ENCODE measurements at regions not wholly inside any gene's neighbourhood (a gene's known extent, or its start where the extent isn't known, plus 50 kb on each side); places are given as distances from the start of the nearest gene placed in this dataset.

DNA sequence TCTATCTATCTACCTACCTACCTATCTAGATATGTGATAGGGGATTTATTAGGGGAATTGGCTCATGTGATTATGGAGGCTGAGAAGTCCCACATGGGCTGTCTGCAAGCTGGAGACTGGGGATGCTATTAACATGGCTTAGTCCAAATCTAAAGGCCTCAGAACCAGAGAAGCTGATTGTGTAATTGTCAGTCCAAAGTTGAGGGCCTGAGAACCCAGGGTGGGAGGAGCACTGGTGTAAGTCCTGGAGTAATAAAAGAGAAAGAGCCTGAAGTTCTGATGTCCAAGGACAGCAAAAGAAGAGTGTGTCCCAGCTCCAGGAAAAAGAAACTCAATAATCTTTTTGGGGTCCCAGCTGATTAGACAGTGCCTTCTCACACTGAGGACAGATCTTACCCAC, 98.5 kb upstream of the SEL1L start:
- H3K4me1 ChIP-seq: no peaks in the 10 kb centered on the region
- no peaks in the 10 kb centered on the region for H3K9me3 ChIP-seq
- TF ChIP-seq, protein P1, sequence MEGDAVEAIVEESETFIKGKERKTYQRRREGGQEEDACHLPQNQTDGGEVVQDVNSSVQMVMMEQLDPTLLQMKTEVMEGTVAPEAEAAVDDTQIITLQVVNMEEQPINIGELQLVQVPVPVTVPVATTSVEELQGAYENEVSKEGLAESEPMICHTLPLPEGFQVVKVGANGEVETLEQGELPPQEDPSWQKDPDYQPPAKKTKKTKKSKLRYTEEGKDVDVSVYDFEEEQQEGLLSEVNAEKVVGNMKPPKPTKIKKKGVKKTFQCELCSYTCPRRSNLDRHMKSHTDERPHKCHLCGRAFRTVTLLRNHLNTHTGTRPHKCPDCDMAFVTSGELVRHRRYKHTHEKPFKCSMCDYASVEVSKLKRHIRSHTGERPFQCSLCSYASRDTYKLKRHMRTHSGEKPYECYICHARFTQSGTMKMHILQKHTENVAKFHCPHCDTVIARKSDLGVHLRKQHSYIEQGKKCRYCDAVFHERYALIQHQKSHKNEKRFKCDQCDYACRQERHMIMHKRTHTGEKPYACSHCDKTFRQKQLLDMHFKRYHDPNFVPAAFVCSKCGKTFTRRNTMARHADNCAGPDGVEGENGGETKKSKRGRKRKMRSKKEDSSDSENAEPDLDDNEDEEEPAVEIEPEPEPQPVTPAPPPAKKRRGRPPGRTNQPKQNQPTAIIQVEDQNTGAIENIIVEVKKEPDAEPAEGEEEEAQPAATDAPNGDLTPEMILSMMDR (IDR thresholded peaks at IDR 0.05): no peak
- TF ChIP-seq POLR2A (IDR thresholded peaks at IDR 0.05): no peak
- no peaks in the 10 kb centered on the region for H3K36me3 ChIP-seq
- intact Hi-C loops (cut with DNase I): no loop called here
- H3K4me3 ChIP-seq (replicated peaks in 1 of 3): no peak overlapping the region
- no peak overlapping the region for H3K27ac ChIP-seq
- no peak for DNase-seq
- no peaks in the 10 kb centered on the region for H3K27me3 ChIP-seq

DNA sequence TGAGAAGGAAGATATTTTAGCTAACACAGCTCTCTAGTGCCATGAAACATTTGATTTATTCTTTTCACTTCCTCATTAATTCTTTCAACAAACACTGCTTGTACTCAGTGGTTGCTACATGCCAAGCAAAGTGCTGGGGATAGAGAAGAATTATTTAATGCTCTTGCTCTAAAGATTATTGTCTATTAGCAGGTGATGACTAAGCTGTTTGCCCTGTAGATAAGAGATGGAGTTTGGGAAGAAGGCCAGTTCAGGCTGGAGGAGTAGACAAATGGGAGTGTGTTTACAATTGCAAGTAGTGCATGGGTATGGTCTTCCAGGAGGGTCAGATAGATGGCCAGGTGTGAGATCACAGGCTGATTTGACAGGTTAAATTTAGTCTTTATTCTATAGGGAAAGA, 99.8 kb upstream of the SEL1L start:
- TF ChIP-seq, protein P1 (IDR thresholded peaks at IDR 0.05): no peak
- TF ChIP-seq POLR2A (IDR thresholded peaks at IDR 0.05): no peak
- H3K36me3 ChIP-seq: no peaks in the 10 kb centered on the region
- H3K27ac ChIP-seq: no peak overlapping the region
- intact Hi-C loops (cut with DNase I): no loop called here
- DNase-seq: no peak
- H3K27me3 ChIP-seq: no peaks in the 10 kb centered on the region
- H3K9me3 ChIP-seq: no peaks in the 10 kb centered on the region
- H3K4me3 ChIP-seq (replicated peaks in 1 of 3): no peak overlapping the region
- no peaks in the 10 kb centered on the region for H3K4me1 ChIP-seq

DNA sequence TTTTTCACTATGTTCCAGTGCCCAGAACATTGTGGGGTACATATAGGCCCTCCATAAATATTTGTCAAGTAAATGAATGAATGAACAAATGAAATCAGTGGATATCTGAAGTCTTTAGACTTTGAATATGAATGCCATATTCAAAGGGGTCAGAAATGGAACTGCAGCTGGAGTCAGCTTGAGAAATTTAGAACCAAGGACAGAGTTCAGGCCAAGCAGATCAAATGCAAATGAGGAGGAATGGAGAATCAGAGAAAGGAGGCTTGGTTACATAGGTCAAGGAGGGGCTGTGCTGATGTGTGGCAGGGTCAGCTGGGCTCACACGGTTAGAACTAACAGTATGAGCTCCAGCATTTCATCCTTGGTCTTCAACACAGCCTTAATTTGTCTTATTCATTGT, 104.0 kb upstream of the SEL1L start:
- DNase-seq: no peak
- H3K36me3 ChIP-seq: no peaks in the 10 kb centered on the region
- no peak overlapping the region for H3K27ac ChIP-seq
- 39 to 79% methylated on average over 1 of the region's 1 CpG for WGBS, 2 donors
- intact Hi-C loops (cut with DNase I): no loop called here
- H3K27me3 ChIP-seq: no peaks in the 10 kb centered on the region
- H3K9me3 ChIP-seq: no peaks in the 10 kb centered on the region
- no peak for TF ChIP-seq POLR2A (IDR thresholded peaks at IDR 0.05)
- TF ChIP-seq, protein P1 (IDR thresholded peaks at IDR 0.05): no peak
- no peaks in the 10 kb centered on the region for H3K4me1 ChIP-seq
- H3K4me3 ChIP-seq (replicated peaks in 1 of 3): no peak overlapping the region

DNA sequence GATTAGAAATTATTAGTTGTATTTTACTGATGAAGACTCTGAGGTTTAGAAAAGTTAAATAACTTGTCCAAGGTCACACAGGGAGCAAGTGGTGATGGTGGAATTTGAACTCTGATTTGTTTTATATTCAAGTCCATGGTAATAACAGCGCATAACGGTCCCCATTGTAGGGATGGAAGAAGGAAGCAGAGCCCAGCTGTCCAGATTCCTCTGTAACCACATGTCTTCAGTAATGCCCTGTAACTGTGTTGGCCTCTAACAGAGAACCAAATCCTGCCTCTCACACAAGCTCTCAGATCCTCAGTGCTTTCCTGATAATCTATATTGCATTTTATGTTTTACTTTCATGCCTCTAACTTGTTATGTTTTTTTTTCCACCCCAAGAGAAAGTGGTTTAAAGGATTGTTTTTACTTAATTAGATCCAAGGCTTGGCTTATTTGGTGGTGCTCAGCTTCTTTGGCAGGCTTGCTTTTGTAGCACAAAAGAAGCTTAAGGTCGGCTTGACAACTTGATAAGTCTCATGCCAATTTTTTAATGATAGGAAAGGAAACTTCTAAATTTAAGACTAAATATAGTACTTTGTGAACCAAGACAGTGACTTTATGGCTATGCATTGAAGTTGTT, 105.1 kb upstream of the SEL1L start:
- H3K27me3 ChIP-seq: no peaks in the 10 kb centered on the region
- intact Hi-C loops (cut with DNase I): no loop called here
- H3K9me3 ChIP-seq: no peaks in the 10 kb centered on the region
- H3K4me3 ChIP-seq (replicated peaks in 1 of 3): no peak overlapping the region
- WGBS, 2 donors: 74% methylated on average over 3 of the region's 3 CpGs
- no peak for DNase-seq
- H3K36me3 ChIP-seq: no peaks in the 10 kb centered on the region
- TF ChIP-seq, protein P1 (IDR thresholded peaks at IDR 0.05): no peak
- TF ChIP-seq POLR2A (IDR thresholded peaks at IDR 0.05): no peak
- no peaks in the 10 kb centered on the region for H3K4me1 ChIP-seq
- no peak overlapping the region for H3K27ac ChIP-seq

DNA sequence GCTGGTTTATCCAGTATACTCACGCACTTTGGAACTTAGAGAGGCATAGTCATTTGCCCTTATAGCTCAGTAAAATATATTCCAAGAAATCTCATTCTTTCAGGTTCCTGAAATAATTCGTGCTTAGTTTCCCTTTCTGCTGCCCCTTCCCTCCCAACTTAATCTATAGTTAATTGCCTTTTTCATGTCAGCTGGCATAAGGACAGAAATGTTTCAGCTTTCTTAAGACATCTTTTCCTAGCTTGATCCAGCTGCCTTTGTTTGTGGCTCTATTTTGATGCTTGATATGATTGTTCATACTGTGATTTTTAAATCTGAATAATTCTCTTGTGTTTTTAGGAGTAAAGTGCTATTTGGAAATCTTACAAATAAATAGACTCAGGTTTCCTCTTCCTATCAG, 120.0 kb upstream of the SEL1L start:
- intact Hi-C loops (cut with DNase I): no loop called here
- Histone ChIP-seq H3K9me3 (no peaks in the 10 kb centered on the region), H3K27me3 (no peaks in the 10 kb centered on the region), H3K36me3 (no peaks in the 10 kb centered on the region), H3K4me1 (peaks cover 0 to 8% of the 10 kb centered on the region in 2 donors), H3K27ac (no peak overlapping the region), H3K4me3 (replicated peaks in 1 of 3) (no peak overlapping the region)
- 85 to 86% methylated on average over 2 of the region's 2 CpGs for whole genome bisulfite sequencing, 2 donors
- no peak for TF ChIP-seq POLR2A (IDR thresholded peaks at IDR 0.05)
- TF ChIP-seq, protein P1 (IDR thresholded peaks at IDR 0.05): no peak
- DNase-seq: no peak
